ENCODE measurements at regions not wholly inside any gene's neighbourhood (a gene's known extent, or its start where the extent isn't known, plus 50 kb on each side); places are given as distances from the start of the nearest gene placed in this dataset.

DNA sequence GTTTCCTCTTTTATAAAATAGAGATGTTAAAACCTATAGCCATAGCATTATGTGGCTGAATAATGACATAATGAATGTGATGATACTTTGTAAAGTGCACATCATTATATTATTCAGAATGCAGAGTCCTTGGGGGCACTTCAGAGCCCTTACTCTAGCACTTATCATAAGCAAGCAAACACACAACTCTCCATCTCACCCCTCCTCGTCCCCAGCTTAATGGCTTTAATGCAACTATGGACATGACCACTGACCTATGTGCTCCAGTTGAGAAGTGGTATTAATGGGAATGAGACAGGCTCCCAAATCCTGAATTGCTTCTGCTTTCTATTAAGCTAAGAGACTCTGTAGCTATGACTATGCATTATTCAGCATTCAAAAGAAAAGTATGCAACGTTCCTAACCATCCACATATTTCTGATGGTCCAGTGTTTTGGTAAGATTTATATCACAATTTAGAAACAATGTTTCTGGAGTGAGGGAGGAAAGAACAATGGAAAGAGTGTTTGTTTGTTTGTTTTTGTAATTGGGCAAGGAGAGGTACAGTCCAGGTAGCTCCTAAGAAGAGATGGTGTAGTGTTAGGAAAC, 194.0 kb upstream of the PLXNA2 start:
- no peaks in the 10 kb centered on the region for H3K9me3 ChIP-seq (ENCODE audit: control insufficient read depth, insufficient read depth, low read depth, low read length)
- H3K27ac ChIP-seq (ENCODE audit: extremely low read depth, low read depth, low read length): no peak overlapping the region
- CTCF ChIA-PET: interaction anchor here (0.6 kb wide), 1 partner anchor 198 kb away, joined by 3 read pairs; no protein-coding TSS in a partner anchor
- H3K36me3 ChIP-seq (ENCODE audit: control insufficient read depth in 2 of 2, insufficient read depth in 1 of 2, low read length in 2 of 2): no peaks in the 10 kb centered on the region
- POLR2A ChIA-PET: no interaction called here
- H3K4me3 ChIP-seq (ENCODE audit: low read depth, low read length): no peak overlapping the region
- TF ChIP-seq, protein P1, sequence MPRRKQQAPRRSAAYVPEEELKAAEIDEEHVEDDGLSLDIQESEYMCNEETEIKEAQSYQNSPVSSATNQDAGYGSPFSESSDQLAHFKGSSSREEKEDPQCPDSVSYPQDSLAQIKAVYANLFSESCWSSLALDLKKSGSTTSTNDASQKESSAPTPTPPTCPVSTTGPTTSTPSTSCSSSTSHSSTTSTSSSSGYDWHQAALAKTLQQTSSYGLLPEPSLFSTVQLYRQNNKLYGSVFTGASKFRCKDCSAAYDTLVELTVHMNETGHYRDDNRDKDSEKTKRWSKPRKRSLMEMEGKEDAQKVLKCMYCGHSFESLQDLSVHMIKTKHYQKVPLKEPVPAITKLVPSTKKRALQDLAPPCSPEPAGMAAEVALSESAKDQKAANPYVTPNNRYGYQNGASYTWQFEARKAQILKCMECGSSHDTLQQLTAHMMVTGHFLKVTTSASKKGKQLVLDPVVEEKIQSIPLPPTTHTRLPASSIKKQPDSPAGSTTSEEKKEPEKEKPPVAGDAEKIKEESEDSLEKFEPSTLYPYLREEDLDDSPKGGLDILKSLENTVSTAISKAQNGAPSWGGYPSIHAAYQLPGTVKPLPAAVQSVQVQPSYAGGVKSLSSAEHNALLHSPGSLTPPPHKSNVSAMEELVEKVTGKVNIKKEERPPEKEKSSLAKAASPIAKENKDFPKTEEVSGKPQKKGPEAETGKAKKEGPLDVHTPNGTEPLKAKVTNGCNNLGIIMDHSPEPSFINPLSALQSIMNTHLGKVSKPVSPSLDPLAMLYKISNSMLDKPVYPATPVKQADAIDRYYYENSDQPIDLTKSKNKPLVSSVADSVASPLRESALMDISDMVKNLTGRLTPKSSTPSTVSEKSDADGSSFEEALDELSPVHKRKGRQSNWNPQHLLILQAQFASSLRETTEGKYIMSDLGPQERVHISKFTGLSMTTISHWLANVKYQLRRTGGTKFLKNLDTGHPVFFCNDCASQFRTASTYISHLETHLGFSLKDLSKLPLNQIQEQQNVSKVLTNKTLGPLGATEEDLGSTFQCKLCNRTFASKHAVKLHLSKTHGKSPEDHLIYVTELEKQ (tag by site-specific recombination; IDR thresholded peaks at IDR 0.05; ENCODE audit: borderline replicate concordance): no peak
- TF ChIP-seq GLI2 (tag by site-specific recombination; IDR thresholded peaks at IDR 0.05; ENCODE audit: borderline replicate concordance, low read depth) (no peak), ZNF747 (tag by site-specific recombination; IDR thresholded peaks at IDR 0.05) (no peak), OSR2 (tag by site-specific recombination; IDR thresholded peaks at IDR 0.05) (no peak), ZBTB20 (tag by site-specific recombination; IDR thresholded peaks at IDR 0.05) (no peak), GLI4 (tag by site-specific recombination; IDR thresholded peaks at IDR 0.05) (no peak), ZNF121 (tag by site-specific recombination; IDR thresholded peaks at IDR 0.05) (no peak), ZNF707 (tag by site-specific recombination; IDR thresholded peaks at IDR 0.05) (no peak), GLIS2 (tag by site-specific recombination; IDR thresholded peaks at IDR 0.05) (no peak), ZNF521 (tag by site-specific recombination; IDR thresholded peaks at IDR 0.05) (no peak), ZNF571 (tag by site-specific recombination; IDR thresholded peaks at IDR 0.05) (no peak), ZNF48 (tag by site-specific recombination; IDR thresholded peaks at IDR 0.05) (no peak), ZNF274 (IDR thresholded peaks at IDR 0.05; ENCODE audit: low read length) (no peak), ZNF274 (tag by site-specific recombination; IDR thresholded peaks at IDR 0.05; ENCODE audit: borderline replicate concordance) (no peak), ZNF654 (tag by site-specific recombination; IDR thresholded peaks at IDR 0.05; ENCODE audit: low read depth) (no peak), ZNF416 (tag by site-specific recombination; IDR thresholded peaks at IDR 0.05) (no peak)
- TF ChIP-seq, protein P2, sequence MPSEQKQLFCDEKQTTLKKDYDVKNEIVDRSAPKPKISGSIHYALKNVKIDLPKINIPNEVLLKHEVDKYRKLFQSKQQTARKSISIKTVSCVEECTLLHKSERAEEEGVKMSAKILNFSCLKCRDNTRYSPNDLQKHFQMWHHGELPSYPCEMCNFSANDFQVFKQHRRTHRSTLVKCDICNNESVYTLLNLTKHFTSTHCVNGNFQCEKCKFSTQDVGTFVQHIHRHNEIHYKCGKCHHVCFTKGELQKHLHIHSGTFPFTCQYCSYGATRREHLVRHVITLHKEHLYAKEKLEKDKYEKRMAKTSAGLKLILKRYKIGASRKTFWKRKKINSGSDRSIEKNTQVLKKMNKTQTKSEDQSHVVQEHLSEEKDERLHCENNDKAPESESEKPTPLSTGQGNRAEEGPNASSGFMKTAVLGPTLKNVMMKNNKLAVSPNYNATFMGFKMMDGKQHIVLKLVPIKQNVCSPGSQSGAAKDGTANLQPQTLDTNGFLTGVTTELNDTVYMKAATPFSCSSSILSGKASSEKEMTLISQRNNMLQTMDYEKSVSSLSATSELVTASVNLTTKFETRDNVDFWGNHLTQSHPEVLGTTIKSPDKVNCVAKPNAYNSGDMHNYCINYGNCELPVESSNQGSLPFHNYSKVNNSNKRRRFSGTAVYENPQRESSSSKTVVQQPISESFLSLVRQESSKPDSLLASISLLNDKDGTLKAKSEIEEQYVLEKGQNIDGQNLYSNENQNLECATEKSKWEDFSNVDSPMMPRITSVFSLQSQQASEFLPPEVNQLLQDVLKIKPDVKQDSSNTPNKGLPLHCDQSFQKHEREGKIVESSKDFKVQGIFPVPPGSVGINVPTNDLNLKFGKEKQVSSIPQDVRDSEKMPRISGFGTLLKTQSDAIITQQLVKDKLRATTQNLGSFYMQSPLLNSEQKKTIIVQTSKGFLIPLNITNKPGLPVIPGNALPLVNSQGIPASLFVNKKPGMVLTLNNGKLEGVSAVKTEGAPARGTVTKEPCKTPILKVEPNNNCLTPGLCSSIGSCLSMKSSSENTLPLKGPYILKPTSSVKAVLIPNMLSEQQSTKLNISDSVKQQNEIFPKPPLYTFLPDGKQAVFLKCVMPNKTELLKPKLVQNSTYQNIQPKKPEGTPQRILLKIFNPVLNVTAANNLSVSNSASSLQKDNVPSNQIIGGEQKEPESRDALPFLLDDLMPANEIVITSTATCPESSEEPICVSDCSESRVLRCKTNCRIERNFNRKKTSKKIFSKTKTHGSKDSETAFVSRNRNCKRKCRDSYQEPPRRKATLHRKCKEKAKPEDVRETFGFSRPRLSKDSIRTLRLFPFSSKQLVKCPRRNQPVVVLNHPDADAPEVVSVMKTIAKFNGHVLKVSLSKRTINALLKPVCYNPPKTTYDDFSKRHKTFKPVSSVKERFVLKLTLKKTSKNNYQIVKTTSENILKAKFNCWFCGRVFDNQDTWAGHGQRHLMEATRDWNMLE (tag by site-specific recombination; conservative IDR thresholded peaks at IDR 0.05; ENCODE audit: low read depth): no peak
- TF ChIP-seq, protein P3, sequence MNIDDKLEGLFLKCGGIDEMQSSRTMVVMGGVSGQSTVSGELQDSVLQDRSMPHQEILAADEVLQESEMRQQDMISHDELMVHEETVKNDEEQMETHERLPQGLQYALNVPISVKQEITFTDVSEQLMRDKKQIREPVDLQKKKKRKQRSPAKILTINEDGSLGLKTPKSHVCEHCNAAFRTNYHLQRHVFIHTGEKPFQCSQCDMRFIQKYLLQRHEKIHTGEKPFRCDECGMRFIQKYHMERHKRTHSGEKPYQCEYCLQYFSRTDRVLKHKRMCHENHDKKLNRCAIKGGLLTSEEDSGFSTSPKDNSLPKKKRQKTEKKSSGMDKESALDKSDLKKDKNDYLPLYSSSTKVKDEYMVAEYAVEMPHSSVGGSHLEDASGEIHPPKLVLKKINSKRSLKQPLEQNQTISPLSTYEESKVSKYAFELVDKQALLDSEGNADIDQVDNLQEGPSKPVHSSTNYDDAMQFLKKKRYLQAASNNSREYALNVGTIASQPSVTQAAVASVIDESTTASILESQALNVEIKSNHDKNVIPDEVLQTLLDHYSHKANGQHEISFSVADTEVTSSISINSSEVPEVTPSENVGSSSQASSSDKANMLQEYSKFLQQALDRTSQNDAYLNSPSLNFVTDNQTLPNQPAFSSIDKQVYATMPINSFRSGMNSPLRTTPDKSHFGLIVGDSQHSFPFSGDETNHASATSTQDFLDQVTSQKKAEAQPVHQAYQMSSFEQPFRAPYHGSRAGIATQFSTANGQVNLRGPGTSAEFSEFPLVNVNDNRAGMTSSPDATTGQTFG (tag by site-specific recombination; IDR thresholded peaks at IDR 0.05; ENCODE audit: borderline replicate concordance): no peak
- no peaks in the 10 kb centered on the region for H3K4me1 ChIP-seq (ENCODE audit: control insufficient read depth, insufficient read depth, low read length)
